ENCODE measurements at regions not wholly inside any gene's neighbourhood (a gene's known extent, or its start where the extent isn't known, plus 50 kb on each side); places are given as distances from the start of the nearest gene placed in this dataset.

DNA sequence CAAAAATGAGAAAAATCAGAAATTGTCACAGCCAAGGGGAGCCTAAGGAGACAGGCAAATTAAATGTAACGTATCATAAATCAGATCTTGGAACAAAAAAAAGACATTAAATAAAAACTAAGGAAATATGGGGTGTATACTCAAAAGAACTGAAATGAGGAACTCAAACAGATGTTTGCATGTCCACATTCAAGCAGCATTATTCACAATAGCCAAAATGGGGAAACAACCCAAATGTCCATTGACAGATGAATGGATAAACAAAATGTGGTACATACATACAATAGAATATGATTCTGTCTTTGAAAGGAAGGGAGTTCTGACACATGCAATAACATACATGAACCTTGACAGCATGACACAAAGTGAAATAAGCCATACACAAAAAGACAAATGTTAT, 155.8 kb upstream of the KLF7 start:
- Histone ChIP-seq H3K36me3 (no peaks in the 10 kb centered on the region), H3K4me3 (no peak overlapping the region), H3K9me3 (no peaks in the 10 kb centered on the region), H3K4me1 (ENCODE audit: insufficient read depth) (no peaks in the 10 kb centered on the region), H3K27me3 (no peaks in the 10 kb centered on the region), H3K27ac (no peak overlapping the region)
- intact Hi-C loops (cut with DNase I): no loop called here
- TF ChIP-seq EP300 (IDR thresholded peaks at IDR 0.05): no peak
- no peak for TF ChIP-seq POLR2A (IDR thresholded peaks at IDR 0.05)
- TF ChIP-seq, protein P1, sequence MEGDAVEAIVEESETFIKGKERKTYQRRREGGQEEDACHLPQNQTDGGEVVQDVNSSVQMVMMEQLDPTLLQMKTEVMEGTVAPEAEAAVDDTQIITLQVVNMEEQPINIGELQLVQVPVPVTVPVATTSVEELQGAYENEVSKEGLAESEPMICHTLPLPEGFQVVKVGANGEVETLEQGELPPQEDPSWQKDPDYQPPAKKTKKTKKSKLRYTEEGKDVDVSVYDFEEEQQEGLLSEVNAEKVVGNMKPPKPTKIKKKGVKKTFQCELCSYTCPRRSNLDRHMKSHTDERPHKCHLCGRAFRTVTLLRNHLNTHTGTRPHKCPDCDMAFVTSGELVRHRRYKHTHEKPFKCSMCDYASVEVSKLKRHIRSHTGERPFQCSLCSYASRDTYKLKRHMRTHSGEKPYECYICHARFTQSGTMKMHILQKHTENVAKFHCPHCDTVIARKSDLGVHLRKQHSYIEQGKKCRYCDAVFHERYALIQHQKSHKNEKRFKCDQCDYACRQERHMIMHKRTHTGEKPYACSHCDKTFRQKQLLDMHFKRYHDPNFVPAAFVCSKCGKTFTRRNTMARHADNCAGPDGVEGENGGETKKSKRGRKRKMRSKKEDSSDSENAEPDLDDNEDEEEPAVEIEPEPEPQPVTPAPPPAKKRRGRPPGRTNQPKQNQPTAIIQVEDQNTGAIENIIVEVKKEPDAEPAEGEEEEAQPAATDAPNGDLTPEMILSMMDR (IDR thresholded peaks at IDR 0.05): no peak
- 90 to 96% (median 96%) methylated on average over 1 of the region's 1 CpG for WGBS, 3 donors
- DNase-seq: no peak

DNA sequence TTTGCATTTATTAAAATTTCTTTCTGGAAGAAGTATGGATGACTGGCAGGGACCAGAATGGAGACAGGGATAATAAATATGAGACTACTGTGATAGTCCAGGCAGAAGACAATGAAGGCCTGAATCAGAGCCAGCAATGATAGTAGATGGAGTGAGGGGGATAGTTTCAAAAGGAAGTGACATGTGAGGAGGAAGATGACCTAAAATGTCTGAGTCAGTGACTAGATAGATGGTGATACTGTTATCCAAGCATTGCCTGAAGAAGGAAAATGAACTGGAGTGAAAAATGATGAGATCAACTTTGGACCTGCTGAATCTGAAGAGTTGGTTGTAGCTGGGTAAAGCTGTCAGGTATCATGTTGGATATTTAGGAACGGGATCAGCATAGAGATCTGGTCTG, 158.3 kb upstream of the KLF7 start:
- Histone ChIP-seq H3K9me3 (no peaks in the 10 kb centered on the region), H3K4me1 (ENCODE audit: insufficient read depth) (no peaks in the 10 kb centered on the region), H3K27ac (no peak overlapping the region), H3K27me3 (no peaks in the 10 kb centered on the region), H3K36me3 (no peaks in the 10 kb centered on the region), H3K4me3 (no peak overlapping the region)
- intact Hi-C loops (cut with DNase I): no loop called here
- DNase-seq: no peak
- TF ChIP-seq EP300 (IDR thresholded peaks at IDR 0.05) (no peak), POLR2A (IDR thresholded peaks at IDR 0.05) (no peak)
- TF ChIP-seq, protein P1 (IDR thresholded peaks at IDR 0.05): no peak
- WGBS, 3 donors: 75 to 91% (median 90%) methylated on average over 1 of the region's 1 CpG

DNA sequence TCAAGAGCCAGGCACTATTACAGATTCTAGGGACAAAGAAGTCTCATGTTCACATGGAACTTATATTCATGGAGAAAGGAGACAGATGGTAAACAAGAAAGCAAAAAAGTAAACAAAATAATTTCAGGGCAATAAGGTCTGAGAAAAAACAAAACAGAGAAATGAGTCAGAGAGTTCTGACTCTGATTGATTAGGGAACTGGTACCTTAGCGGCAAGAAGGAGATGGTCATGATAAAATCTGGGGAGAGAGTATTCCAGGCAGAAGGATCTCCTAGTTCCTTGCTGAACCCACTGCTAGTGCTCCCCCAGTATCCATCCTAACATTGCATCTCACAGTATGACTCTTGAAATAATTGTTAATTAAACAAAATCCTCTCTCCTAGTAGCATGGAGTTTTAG, 161.8 kb upstream of the KLF7 start:
- 74 to 91% (median 83%) methylated on average over 1 of the region's 1 CpG for WGBS, 3 donors
- no peaks in the 10 kb centered on the region for H3K27me3 ChIP-seq

DNA sequence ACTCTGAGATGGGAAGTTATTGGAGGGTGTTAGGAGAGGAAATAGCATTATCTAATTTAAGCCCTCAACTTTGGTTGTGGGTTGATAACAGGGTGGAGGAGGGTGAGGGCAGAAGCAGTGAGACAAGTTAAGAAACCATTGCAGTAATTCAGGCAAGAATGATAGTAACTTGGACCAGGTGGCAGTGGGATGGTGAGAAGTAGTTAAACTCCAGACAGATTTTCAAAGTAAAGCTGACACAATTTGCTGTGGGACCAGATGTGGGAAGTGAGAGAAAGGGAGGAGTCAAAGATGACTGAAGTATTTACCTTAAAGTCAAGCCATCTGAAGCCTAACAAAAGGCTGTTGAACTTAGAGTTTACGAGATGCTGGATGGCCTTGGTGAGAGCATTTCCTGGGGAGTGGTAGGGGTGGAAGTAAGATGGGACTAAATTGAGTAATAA, 163.2 kb upstream of the KLF7 start:
- H3K27me3 ChIP-seq: no peaks in the 10 kb centered on the region
- intact Hi-C loops (cut with DNase I): no loop called here
- no peaks in the 10 kb centered on the region for H3K4me1 ChIP-seq (ENCODE audit: insufficient read depth)
- DNase-seq: no peak
- no peaks in the 10 kb centered on the region for H3K36me3 ChIP-seq
- TF ChIP-seq, protein P1 (IDR thresholded peaks at IDR 0.05): no peak
- TF ChIP-seq POLR2A (IDR thresholded peaks at IDR 0.05): no peak
- H3K27ac ChIP-seq: no peak overlapping the region
- H3K4me3 ChIP-seq: no peak overlapping the region
- 31 to 57% (median 50%) methylated on average over 1 of the region's 1 CpG for WGBS, 3 donors
- H3K9me3 ChIP-seq: no peaks in the 10 kb centered on the region

More for the DNA sequence above, 161.8 kb upstream of the KLF7 start:
- no peaks in the 10 kb centered on the region for H3K4me1 ChIP-seq (ENCODE audit: insufficient read depth)
- no peaks in the 10 kb centered on the region for H3K9me3 ChIP-seq
- intact Hi-C loops (cut with DNase I): no loop called here
- H3K4me3 ChIP-seq: no peak overlapping the region
- no peak for DNase-seq
- no peak overlapping the region for H3K27ac ChIP-seq
- TF ChIP-seq POLR2A (IDR thresholded peaks at IDR 0.05) (no peak), EP300 (IDR thresholded peaks at IDR 0.05) (no peak)
- TF ChIP-seq, protein P1 (IDR thresholded peaks at IDR 0.05): no peak
- H3K36me3 ChIP-seq: no peaks in the 10 kb centered on the region

Data from ovary (tissue), 7 donors.